Fibroblast of the aortic adventitia (primary cell): ENCODE measurements at regions not wholly inside any gene's neighbourhood (a gene's known extent, or its start where the extent isn't known, plus 50 kb on each side); places are given as distances from the start of the nearest gene placed in this dataset.
A peak's percentile ranks its signal among the peaks of the same experiment; 100 is the strongest.

Source experiments
- DNase-seq: peaks from one replicate; pipeline ENCODE4 v3.0.0-alpha.2; 2010; ENCODE audit warnings: low read depth
- H3K4me3 ChIP-seq: 2 replicates; pipeline ENCODE4 v1.5.1; 2011; ENCODE audit warnings: low read depth, mild to moderate bottlenecking, control low read depth, low read length, moderate library complexity
- CTCF ChIP-seq: IDR thresholded peaks from 2 replicates; pipeline ENCODE4 v1.5.1; 2011; ENCODE audit warnings: mild to moderate bottlenecking, low read length, control low read depth, inconsistent platforms; ENCODE audit not compliant: insufficient read depth

- no peak for DNase-seq
- no peak for TF ChIP-seq CTCF
- no peak overlapping the region for H3K4me3 ChIP-seq
Measured at GRCh38 chr2:120611016-120611415, 124.7 kb upstream of the GLI2 start.

- no peak for TF ChIP-seq CTCF
- no peak overlapping the region for H3K4me3 ChIP-seq
- no peak for DNase-seq
Measured at GRCh38 chr2:120611961-120612360, 123.7 kb upstream of the GLI2 start.

GRCh38 chr2:120612471-120612870, 123.2 kb upstream of the GLI2 start:
- TF ChIP-seq CTCF: no peak
- no peak overlapping the region for H3K4me3 ChIP-seq
- DNase-seq: no peak

- DNase-seq: no peak
- no peak overlapping the region for H3K4me3 ChIP-seq
- TF ChIP-seq CTCF: no peak
Measured at GRCh38 chr2:120612931-120613330, 122.7 kb upstream of the GLI2 start.

- H3K4me3 ChIP-seq: no peak overlapping the region
- DNase-seq: peak; percentile 42
- TF ChIP-seq CTCF: no peak
Measured at GRCh38 chr2:120613742-120614571, 121.7 kb upstream of the GLI2 start.

- H3K4me3 ChIP-seq: no peak overlapping the region
- DNase-seq: no peak
- TF ChIP-seq CTCF: no peak
Measured at GRCh38 chr2:120614901-120615300, 120.8 kb upstream of the GLI2 start.

GRCh38 chr2:120616261-120616660, 119.4 kb upstream of the GLI2 start:
- DNase-seq: no peak
- no peak overlapping the region for H3K4me3 ChIP-seq
- no peak for TF ChIP-seq CTCF
